ENCODE measurements at regions not wholly inside any gene's neighbourhood (a gene's known extent, or its start where the extent isn't known, plus 50 kb on each side); places are given as distances from the start of the nearest gene placed in this dataset.

DNA sequence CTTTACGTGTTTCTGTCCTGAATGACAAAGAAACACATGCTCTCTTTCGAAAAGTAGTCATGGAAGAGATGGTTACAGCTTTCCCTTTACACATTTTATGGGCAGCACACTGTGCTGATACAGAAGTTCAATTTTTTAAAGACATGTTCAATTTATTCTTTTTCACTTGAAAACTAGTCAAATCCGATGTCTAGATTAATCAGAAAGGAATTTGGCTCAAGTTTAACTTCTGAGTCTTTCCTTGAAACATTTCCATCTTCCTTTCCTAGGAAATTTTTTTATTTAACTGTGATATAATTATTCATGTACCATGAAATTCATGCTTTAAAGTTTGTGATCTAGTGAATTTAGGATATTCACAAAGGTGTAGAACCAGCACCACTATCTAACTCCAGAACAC, 360.1 kb downstream of the TNS3 start:
- no peaks in the 10 kb centered on the region for H3K36me3 Mint-ChIP-seq (ENCODE audit: low read depth)
- H3K4me1 Mint-ChIP-seq (ENCODE audit: low read depth), result no peaks in the 10 kb centered on the region
- ChIA-PET CTCF (no interaction called here), POLR2A (interaction anchor here (0.6 kb wide), 1 partner anchor 453 kb away, joined by 3 read pairs; no protein-coding TSS in a partner anchor)
- no peaks in the 10 kb centered on the region for H3K9me3 Mint-ChIP-seq
- H3K4me3 Mint-ChIP-seq, result no peak overlapping the region
- H3K27ac Mint-ChIP-seq, result no peak overlapping the region
- DNase-seq (no peak), ATAC-seq (no peak)
- peaks cover 2% of the 10 kb centered on the region for H3K27me3 Mint-ChIP-seq
- no peak for TF ChIP-seq CTCF (IDR thresholded peaks at IDR 0.05)
- intact Hi-C loops (cut with micrococcal nuclease), result no loop called here

DNA sequence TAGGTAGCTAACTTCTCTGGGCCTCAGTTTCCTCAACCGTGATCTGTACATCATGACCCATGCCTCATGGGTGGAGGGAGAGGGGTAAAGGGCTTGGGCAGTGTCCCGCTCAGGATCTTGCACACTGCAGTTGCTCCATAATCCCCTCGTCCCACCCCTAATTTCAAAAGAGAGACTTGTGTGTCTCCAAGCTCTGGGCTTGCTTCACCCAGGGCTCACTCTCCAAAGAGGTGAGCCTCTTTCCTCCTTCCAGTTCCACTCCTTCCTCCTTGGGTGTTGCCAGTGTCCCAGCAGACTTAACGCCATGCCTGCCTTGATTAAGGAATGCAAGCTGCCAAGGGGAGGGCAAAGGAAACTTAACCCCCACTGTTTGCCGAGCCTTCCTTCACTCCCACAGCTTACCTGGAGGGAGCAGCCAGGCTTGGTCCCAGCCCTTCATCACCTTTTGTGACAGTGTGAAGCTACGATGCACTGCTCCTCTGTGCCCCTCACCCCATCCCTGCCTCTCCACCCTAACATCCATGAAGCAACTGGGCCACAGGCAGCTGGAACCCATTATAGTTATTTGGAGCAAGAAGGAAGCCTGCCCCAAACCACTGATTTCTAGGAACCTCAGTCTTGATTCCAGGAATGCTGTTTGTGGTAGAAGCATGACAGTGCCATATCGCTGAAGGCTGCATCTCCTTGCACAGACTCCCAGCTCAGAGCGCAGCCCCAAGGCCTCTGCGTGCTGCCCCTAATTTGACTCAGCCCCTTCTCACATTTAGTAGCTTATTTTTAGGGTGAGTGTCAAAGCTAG, 363.3 kb downstream of the TNS3 start:
- H3K27me3 Mint-ChIP-seq, result no peaks in the 10 kb centered on the region
- H3K27ac Mint-ChIP-seq, result no peak overlapping the region
- H3K36me3 Mint-ChIP-seq (ENCODE audit: low read depth), result no peaks in the 10 kb centered on the region
- TF ChIP-seq CTCF (IDR thresholded peaks at IDR 0.05), result no peak
- DNase-seq (no peak), ATAC-seq (no peak)
- no peak overlapping the region for H3K4me3 Mint-ChIP-seq
- H3K9me3 Mint-ChIP-seq, result no peaks in the 10 kb centered on the region
- ChIA-PET POLR2A (no interaction called here), CTCF (no interaction called here)
- intact Hi-C loops (cut with micrococcal nuclease), result no loop called here
- no peaks in the 10 kb centered on the region for H3K4me1 Mint-ChIP-seq (ENCODE audit: low read depth)

DNA sequence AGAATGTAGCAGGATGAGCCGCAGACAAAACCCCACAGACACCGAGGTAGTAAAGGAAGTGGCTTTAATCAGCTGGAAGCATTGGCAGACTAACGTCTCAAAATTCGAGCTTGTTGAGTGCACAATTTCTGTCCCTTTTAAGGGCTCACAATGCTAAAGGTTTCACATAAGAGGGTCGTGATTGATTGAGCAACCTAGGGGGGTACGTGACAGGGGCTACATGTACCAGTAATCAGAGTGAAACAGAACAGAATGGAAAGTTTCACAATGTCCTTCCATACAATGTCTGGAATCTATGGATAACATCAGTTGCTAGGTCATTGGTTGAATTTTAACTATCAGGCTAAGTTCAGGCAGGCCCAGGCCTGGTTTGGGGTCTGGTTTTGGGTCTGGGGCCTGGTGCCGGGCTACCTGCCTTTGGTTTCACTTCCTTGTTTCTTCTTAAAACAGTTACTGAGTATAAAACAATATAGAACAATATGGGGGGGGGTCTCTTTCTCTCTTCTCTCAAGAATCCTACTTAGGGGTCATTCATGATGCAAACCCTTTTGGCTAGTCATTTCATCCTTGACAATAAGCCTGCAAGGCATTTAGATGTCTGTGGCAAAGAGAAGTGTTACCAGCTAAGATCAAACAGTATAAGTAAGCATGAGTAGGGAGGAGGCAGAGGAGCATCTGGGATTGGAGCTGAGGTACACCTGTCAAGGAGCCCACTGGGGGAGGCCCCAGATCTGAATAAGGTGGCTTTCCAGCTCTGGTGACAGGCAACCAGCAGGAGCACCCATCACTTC, 364.1 kb downstream of the TNS3 start:
- intact Hi-C loops (cut with micrococcal nuclease), result no loop called here
- ChIA-PET CTCF (no interaction called here), POLR2A (no interaction called here)
- no peak for TF ChIP-seq CTCF (IDR thresholded peaks at IDR 0.05)
- Mint-ChIP-seq H3K9me3 (no peaks in the 10 kb centered on the region), H3K36me3 (ENCODE audit: low read depth) (no peaks in the 10 kb centered on the region), H3K4me1 (ENCODE audit: low read depth) (no peaks in the 10 kb centered on the region), H3K4me3 (no peak overlapping the region), H3K27me3 (no peaks in the 10 kb centered on the region), H3K27ac (no peak overlapping the region)
- DNase-seq (no peak), ATAC-seq (no peak)

- TF ChIP-seq CTCF (IDR thresholded peaks at IDR 0.05), result no peak
- ChIA-PET CTCF (no interaction called here), POLR2A (no interaction called here)
- Mint-ChIP-seq H3K4me1 (ENCODE audit: low read depth) (no peaks in the 10 kb centered on the region), H3K27me3 (no peaks in the 10 kb centered on the region), H3K27ac (no peak overlapping the region), H3K9me3 (no peaks in the 10 kb centered on the region), H3K4me3 (no peak overlapping the region), H3K36me3 (ENCODE audit: low read depth) (no peaks in the 10 kb centered on the region)
- no peak for ATAC-seq
- intact Hi-C loops (cut with micrococcal nuclease), result no loop called here
- no peak for DNase-seq
These were observed 364.8 kb downstream of the TNS3 start for GRCh38 chr7:47217086-47217485.

GRCh38 chr7:47216439-47216838, 365.5 kb downstream of the TNS3 start:
- no peaks in the 10 kb centered on the region for H3K9me3 Mint-ChIP-seq
- CTCF ChIA-PET, result no interaction called here
- ATAC-seq (no peak), DNase-seq (no peak)
- no peaks in the 10 kb centered on the region for H3K4me1 Mint-ChIP-seq (ENCODE audit: low read depth)
- no peak overlapping the region for H3K4me3 Mint-ChIP-seq
- POLR2A ChIA-PET, result no interaction called here
- no peaks in the 10 kb centered on the region for H3K27me3 Mint-ChIP-seq
- H3K27ac Mint-ChIP-seq, result no peak overlapping the region
- H3K36me3 Mint-ChIP-seq (ENCODE audit: low read depth), result no peaks in the 10 kb centered on the region
- intact Hi-C loops (cut with micrococcal nuclease), result no loop called here
- TF ChIP-seq CTCF (IDR thresholded peaks at IDR 0.05), result no peak
